ENCODE measurements at regions not wholly inside any gene's neighbourhood (a gene's known extent, or its start where the extent isn't known, plus 50 kb on each side); places are given as distances from the start of the nearest gene placed in this dataset.
A peak's percentile ranks its signal among the peaks of the same experiment; 100 is the strongest.

- DNase-seq = no peak
These were observed 123.0 kb upstream of the PKDCC start for GRCh38 chr2:41924709-41925408.

GRCh38 chr2:41925712-41926111 is 122.1 kb upstream of the PKDCC start:
- no peak for DNase-seq

GRCh38 chr2:41926614-41927580 is 120.9 kb upstream of the PKDCC start:
- DNase-seq = peak; percentile 81

- no peak for DNase-seq
These were observed 120.1 kb upstream of the PKDCC start for GRCh38 chr2:41927581-41928264.

GRCh38 chr2:41928526-41928925 is 119.3 kb upstream of the PKDCC start:
- peak; percentile 79 for DNase-seq

GRCh38 chr2:41930807-41931566 is 116.8 kb upstream of the PKDCC start:
- DNase-seq = peak; percentile 60

GRCh38 chr2:41932241-41933045 is 115.4 kb upstream of the PKDCC start:
- peak; percentile 75 for DNase-seq

- DNase-seq = no peak
These were observed 114.8 kb upstream of the PKDCC start for GRCh38 chr2:41933046-41933420.

- peak; percentile 96 for DNase-seq
These were observed 114.1 kb upstream of the PKDCC start for GRCh38 chr2:41933585-41934320.

- DNase-seq = peak; percentile 22
These were observed 113.4 kb upstream of the PKDCC start for GRCh38 chr2:41934329-41934958.

GRCh38 chr2:41935002-41935401 is 112.8 kb upstream of the PKDCC start:
- no peak for DNase-seq

- no peak for DNase-seq
These were observed 112.0 kb upstream of the PKDCC start for GRCh38 chr2:41935825-41936224.

- no peak for DNase-seq
These were observed 110.9 kb upstream of the PKDCC start for GRCh38 chr2:41936771-41937463.

GRCh38 chr2:41937464-41937906 is 110.3 kb upstream of the PKDCC start:
- no peak for DNase-seq

- DNase-seq = no peak
These were observed 109.7 kb upstream of the PKDCC start for GRCh38 chr2:41937921-41938708.

GRCh38 chr2:41940060-41940744 is 107.6 kb upstream of the PKDCC start:
- no peak for DNase-seq

- no peak for DNase-seq
These were observed 107.1 kb upstream of the PKDCC start for GRCh38 chr2:41940745-41941063.

GRCh38 chr2:41941831-41942230 is 106.0 kb upstream of the PKDCC start:
- DNase-seq = no peak

GRCh38 chr2:41942278-41942677 is 105.5 kb upstream of the PKDCC start:
- DNase-seq = no peak

All from HCEC 1CT (cell line).